ENCODE measurements at regions not wholly inside any gene's neighbourhood (a gene's known extent, or its start where the extent isn't known, plus 50 kb on each side); places are given as distances from the start of the nearest gene placed in this dataset.
A peak's percentile ranks its signal among the peaks of the same experiment; 100 is the strongest.
"Not testable (repeated sequence)": the region's sequence is repeated elsewhere in the genome, so short reads cannot be mapped to it uniquely, and the experiment has no call there.

DNA sequence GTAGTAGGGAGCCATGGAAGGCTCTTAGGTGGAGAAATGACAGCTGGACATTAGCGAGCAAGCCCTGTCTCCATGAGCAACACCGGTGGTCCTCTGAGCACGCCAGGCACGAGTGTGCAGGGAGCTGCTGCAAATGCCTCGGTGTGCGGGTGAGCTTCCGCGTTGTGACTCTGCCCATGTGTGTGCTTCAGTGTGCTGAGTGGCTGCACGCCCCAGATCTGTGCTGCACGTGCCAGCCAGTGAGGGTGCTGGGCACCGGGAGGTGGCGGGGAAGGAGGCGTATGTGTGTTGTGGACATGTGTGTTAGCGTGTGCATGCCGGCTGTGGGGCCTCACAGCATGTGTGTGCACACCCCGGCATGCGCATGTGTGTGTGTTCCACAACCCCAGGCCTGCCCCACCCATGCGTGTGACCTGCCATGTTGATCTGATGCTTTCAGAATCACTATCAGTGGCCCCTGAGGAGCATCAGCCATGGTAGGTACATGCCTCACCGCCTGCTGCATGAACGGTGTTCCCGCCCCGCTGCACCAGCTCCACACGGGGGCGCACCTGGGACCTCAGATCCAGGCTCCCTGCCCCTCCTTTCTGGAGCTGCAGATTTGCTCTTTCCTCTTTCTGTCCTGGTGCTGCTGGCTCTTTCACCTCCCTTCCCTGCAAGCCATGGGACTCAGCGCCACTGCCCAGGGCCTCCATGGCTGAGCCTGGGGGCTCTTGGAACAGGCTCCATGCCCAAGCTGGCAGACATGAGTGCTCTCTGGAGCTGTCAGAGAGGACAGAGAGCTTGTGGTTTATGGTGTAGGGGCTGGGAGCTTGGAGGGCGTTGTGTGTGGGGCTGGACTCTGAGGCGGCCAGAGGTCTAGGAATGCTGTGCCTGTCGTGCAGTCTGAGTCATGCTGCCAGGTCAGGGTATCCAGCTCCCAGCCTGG lies 169.4 kb downstream of the TBC1D2B start:
- POLR2A ChIA-PET, result no interaction called here
- no peak overlapping the region for H3K27ac Mint-ChIP-seq
- no peak overlapping the region for H3K4me3 Mint-ChIP-seq
- H3K36me3 Mint-ChIP-seq (ENCODE audit: low read depth), result no peaks in the 10 kb centered on the region
- peaks cover 4% of the 10 kb centered on the region for H3K27me3 Mint-ChIP-seq (ENCODE audit: low read depth)
- H3K4me1 Mint-ChIP-seq (ENCODE audit: low read depth), result peaks cover 1% of the 10 kb centered on the region
- DNase-seq (peak; percentile 71), ATAC-seq (peak; percentile 61)
- CTCF ChIA-PET, result interaction anchor here (1.2 to 1.4 kb wide), 2 partner anchors 8 to 200 kb away, joined by 5 read pairs; no protein-coding TSS in a partner anchor
- H3K9me3 Mint-ChIP-seq (ENCODE audit: insufficient read depth), result no peaks in the 10 kb centered on the region

GRCh38 chr15:77906062-77906990 lies 171.2 kb downstream of the TBC1D2B start:
- H3K36me3 Mint-ChIP-seq (ENCODE audit: low read depth); H3K4me3 Mint-ChIP-seq; H3K4me1 Mint-ChIP-seq (ENCODE audit: low read depth); H3K27me3 Mint-ChIP-seq (ENCODE audit: low read depth); DNase-seq; H3K9me3 Mint-ChIP-seq (ENCODE audit: insufficient read depth); CTCF ChIA-PET; POLR2A ChIA-PET; H3K27ac Mint-ChIP-seq; ATAC-seq: not testable (repeated sequence)

- CTCF ChIA-PET, result interaction anchor here (1.4 kb wide), 1 partner anchor 53 kb away, joined by 4 read pairs; no protein-coding TSS in a partner anchor
- no peak for DNase-seq
- Mint-ChIP-seq H3K9me3 (ENCODE audit: insufficient read depth) (no peaks in the 10 kb centered on the region), H3K4me1 (ENCODE audit: low read depth) (peaks cover 1% of the 10 kb centered on the region), H3K36me3 (ENCODE audit: low read depth) (no peaks in the 10 kb centered on the region), H3K27ac (no peak overlapping the region), H3K27me3 (ENCODE audit: low read depth) (peaks cover 3% of the 10 kb centered on the region), H3K4me3 (no peak overlapping the region)
- ATAC-seq, result no peak
- POLR2A ChIA-PET, result interaction anchor here (0.6 kb wide), 1 partner anchor 290 kb away, joined by 3 read pairs; no protein-coding TSS in a partner anchor
These were observed 172.1 kb downstream of the TBC1D2B start for GRCh38 chr15:77905301-77905920.

- POLR2A ChIA-PET, result interaction anchor here (0.6 kb wide), 1 partner anchor 291 kb away, joined by 3 read pairs; no protein-coding TSS in a partner anchor
- no peak overlapping the region for H3K27ac Mint-ChIP-seq
- H3K9me3 Mint-ChIP-seq (ENCODE audit: insufficient read depth), result no peaks in the 10 kb centered on the region
- no peaks in the 10 kb centered on the region for H3K36me3 Mint-ChIP-seq (ENCODE audit: low read depth)
- CTCF ChIA-PET, result interaction anchor here (1.4 kb wide), 1 partner anchor 54 kb away, joined by 4 read pairs; no protein-coding TSS in a partner anchor
- H3K27me3 Mint-ChIP-seq (ENCODE audit: low read depth), result peaks cover 3% of the 10 kb centered on the region
- no peak overlapping the region for H3K4me3 Mint-ChIP-seq
- ATAC-seq, result no peak
- H3K4me1 Mint-ChIP-seq (ENCODE audit: low read depth), result no peaks in the 10 kb centered on the region
- no peak for DNase-seq
These were observed 172.6 kb downstream of the TBC1D2B start for GRCh38 chr15:77904901-77905300.

DNA sequence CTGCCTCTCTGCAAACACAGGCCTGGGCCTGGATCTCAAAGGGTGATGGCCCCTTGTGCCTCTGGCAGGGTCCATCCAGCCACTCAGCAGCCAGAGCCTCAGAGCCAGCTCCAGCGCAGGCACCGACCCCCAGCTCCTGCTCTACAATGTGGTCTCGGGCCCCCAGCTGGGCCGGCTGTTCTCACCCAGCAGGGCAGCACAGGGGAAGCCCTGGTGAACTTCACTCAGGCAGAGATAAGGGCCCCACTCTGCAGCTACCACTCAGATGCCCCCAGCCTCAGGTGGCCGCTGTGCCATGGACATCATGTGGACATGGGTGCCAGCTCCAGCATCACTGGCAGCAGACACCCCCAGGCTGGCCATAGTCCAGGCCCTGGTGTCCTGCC lies 173.1 kb downstream of the TBC1D2B start:
- ATAC-seq (no peak), DNase-seq (no peak)
- H3K4me1 Mint-ChIP-seq (ENCODE audit: low read depth), result no peaks in the 10 kb centered on the region
- H3K27me3 Mint-ChIP-seq (ENCODE audit: low read depth), result peaks cover 3% of the 10 kb centered on the region
- no peak overlapping the region for H3K27ac Mint-ChIP-seq
- no peaks in the 10 kb centered on the region for H3K36me3 Mint-ChIP-seq (ENCODE audit: low read depth)
- ChIA-PET POLR2A (no interaction called here), CTCF (interaction anchor here (1.4 kb wide), 1 partner anchor 54 kb away, joined by 4 read pairs; no protein-coding TSS in a partner anchor)
- no peak overlapping the region for H3K4me3 Mint-ChIP-seq
- no peaks in the 10 kb centered on the region for H3K9me3 Mint-ChIP-seq (ENCODE audit: insufficient read depth)

GRCh38 chr15:77903761-77904435 lies 173.6 kb downstream of the TBC1D2B start:
- H3K4me1 Mint-ChIP-seq (ENCODE audit: low read depth); H3K9me3 Mint-ChIP-seq (ENCODE audit: insufficient read depth); POLR2A ChIA-PET; H3K27ac Mint-ChIP-seq; H3K36me3 Mint-ChIP-seq (ENCODE audit: low read depth); ATAC-seq; DNase-seq; H3K27me3 Mint-ChIP-seq (ENCODE audit: low read depth); H3K4me3 Mint-ChIP-seq: not testable (repeated sequence)
- CTCF ChIA-PET, result interaction anchor here (1.1 to 1.4 kb wide), 2 partner anchors 10 to 55 kb away, joined by 3 to 4 read pairs; no protein-coding TSS in a partner anchor

- CTCF ChIA-PET, result interaction anchor here (0.9 to 1.1 kb wide), 2 partner anchors 11 to 336 kb away, joined by 3 read pairs; no protein-coding TSS in a partner anchor
- H3K27ac Mint-ChIP-seq; POLR2A ChIA-PET; H3K4me1 Mint-ChIP-seq (ENCODE audit: low read depth); H3K27me3 Mint-ChIP-seq (ENCODE audit: low read depth); H3K9me3 Mint-ChIP-seq (ENCODE audit: insufficient read depth); H3K36me3 Mint-ChIP-seq (ENCODE audit: low read depth); H3K4me3 Mint-ChIP-seq: not testable (repeated sequence)
- DNase-seq (peak; percentile 42), ATAC-seq (peak; percentile 52)
These were observed 174.4 kb downstream of the TBC1D2B start for GRCh38 chr15:77902921-77903760.

DNA sequence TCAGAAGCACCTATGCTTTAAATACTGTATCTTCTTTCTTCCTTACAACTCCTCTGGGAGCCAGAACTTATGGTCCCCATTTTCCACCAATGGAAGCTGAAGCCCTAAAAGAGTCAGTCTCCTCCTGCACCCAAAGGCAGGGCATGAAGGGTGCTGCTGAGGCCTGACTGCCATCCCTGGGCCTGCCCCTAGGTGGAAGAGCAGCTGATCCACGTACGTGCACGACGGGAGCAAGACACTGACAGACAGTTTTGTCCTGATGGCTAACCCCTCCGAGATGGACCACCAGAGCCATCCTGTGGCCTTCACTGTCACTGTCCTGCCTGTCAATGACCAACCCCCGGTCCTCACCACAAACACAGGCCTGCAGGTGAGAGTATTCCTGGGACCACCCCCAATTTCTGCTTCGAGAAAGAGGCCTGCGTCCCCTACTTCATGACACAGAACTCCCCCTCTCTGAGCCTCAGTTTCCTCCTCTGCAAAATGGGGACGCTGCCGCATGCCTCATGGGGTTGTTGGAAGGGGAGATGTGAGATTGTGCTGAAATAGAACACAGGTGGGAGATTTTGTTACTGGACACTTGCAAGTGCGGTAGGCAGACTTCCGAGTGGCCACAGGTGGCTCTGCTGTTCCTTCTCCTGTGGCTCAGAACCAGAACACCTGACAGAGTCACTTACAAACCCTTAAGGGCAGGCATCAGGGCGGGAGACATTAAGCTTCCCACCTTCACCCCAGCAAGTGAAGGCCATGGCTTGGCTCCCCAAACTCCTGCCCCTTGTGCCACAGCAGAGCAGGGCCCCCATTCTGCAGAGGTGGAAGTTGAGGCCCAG lies 175.4 kb downstream of the TBC1D2B start:
- no peak overlapping the region for H3K27ac Mint-ChIP-seq
- CTCF ChIA-PET, result interaction anchor here (0.9 to 2.8 kb wide), 3 partner anchors 8 to 337 kb away, joined by 3 to 10 read pairs (median 4); no protein-coding TSS in a partner anchor
- POLR2A ChIA-PET, result no interaction called here
- H3K9me3 Mint-ChIP-seq (ENCODE audit: insufficient read depth), result no peaks in the 10 kb centered on the region
- no peaks in the 10 kb centered on the region for H3K27me3 Mint-ChIP-seq (ENCODE audit: low read depth)
- H3K36me3 Mint-ChIP-seq (ENCODE audit: low read depth), result no peaks in the 10 kb centered on the region
- H3K4me1 Mint-ChIP-seq (ENCODE audit: low read depth), result no peaks in the 10 kb centered on the region
- DNase-seq (no peak), ATAC-seq (no peak)
- no peak overlapping the region for H3K4me3 Mint-ChIP-seq

DNA sequence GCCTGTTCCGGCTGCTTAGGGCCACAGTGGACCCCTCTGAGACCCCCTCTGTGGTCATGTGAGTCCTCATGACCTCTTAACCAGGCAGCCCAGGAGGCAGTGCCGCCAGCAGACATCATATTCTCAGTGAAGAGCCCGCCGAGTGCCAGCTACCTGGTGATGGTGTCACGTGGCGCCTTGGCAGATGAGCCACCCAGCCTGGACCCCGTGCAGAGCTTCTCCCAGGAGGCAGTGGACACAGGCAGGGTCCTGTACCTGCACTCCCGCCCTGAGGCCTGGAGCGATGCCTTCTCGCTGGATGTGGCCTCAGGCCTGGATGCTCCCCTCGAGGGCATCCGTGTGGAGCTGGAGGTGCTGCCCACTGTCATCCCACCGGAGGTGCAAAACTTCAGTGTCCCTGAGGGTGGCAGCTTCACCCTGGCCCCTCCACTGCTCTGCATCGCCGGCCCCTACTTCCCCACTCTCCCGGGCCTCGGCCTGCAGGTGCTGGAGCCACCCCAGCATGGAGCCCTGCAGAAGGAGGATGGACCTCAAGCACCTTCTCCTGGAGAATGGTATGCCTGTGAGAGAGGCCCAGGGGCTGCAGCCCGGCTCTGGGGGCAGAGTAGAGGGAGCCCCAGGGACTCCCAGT lies 176.1 kb downstream of the TBC1D2B start:
- DNase-seq (no peak), ATAC-seq (no peak)
- H3K4me3 Mint-ChIP-seq, result no peak overlapping the region
- H3K4me1 Mint-ChIP-seq (ENCODE audit: low read depth), result no peaks in the 10 kb centered on the region
- H3K27ac Mint-ChIP-seq, result no peak overlapping the region
- CTCF ChIA-PET, result interaction anchor here (1.1 to 2.8 kb wide), 3 partner anchors 9 to 267 kb away, joined by 4 to 10 read pairs (median 4); no protein-coding TSS in a partner anchor
- no peaks in the 10 kb centered on the region for H3K36me3 Mint-ChIP-seq (ENCODE audit: low read depth)
- POLR2A ChIA-PET, result no interaction called here
- H3K9me3 Mint-ChIP-seq (ENCODE audit: insufficient read depth), result no peaks in the 10 kb centered on the region
- H3K27me3 Mint-ChIP-seq (ENCODE audit: low read depth), result no peaks in the 10 kb centered on the region

Data from activated CD8-positive, alpha-beta T cell treated with anti-CD3 and anti-CD28 coated beads, Interleukin-2, amount 10 ng/mL, durations not matched to agents 7 days and 5 days (primary cell).